IMR-90 (cell line): ENCODE measurements at regions not wholly inside any gene's neighbourhood (a gene's known extent, or its start where the extent isn't known, plus 50 kb on each side); places are given as distances from the start of the nearest gene placed in this dataset.

Experiments
- ATAC-seq: fragments of 200-7000 bp; cut with Tn5 transposase; 2 replicates; pipeline ENCODE4 v1.9.1; 2020; ENCODE audit warnings: low read depth, mild to moderate bottlenecking, moderate library complexity
- BruUV-seq: library from RNA; stranded (reverse); fragments of 400-500 nt; replicated peaks from 2 replicates; lab custom pipeline; 2021; lab: Mats Ljungman, UMichigan
- CTCF ChIA-PET: fragments of 300-600 bp; formaldehyde crosslinking; extraction: SDS; loops from one replicate; lab custom pipeline; 2021; ENCODE audit warnings: antibody characterized with exemption; lab: Yijun Ruan, JAX
- POLR2A ChIA-PET: fragments of 300-600 bp; sonication (Branson Sonifier 250); formaldehyde crosslinking; loops from one replicate; lab custom pipeline; 2022; ENCODE audit warnings: antibody characterized with exemption; ENCODE audit not compliant: unreplicated experiment; lab: Charles Lee
- DNase-seq: peaks from one replicate; pipeline ENCODE4 v3.0.0; 2013
- H2AFZ ChIP-seq: replicated peaks from 2 replicates; pipeline ENCODE3; 2013; ENCODE audit warnings: low read length, mild to moderate bottlenecking; ENCODE audit not compliant: poor library complexity
- H2AK5ac ChIP-seq: 2 replicates; pipeline ENCODE4 v1.6.1; 2013; ENCODE audit warnings: low read depth, low read length, inconsistent platforms
- H2AK9ac ChIP-seq: replicated peaks from 2 replicates; pipeline ENCODE3; 2013; ENCODE audit warnings: mild to moderate bottlenecking, low read depth, low read length, moderate library complexity; ENCODE audit not compliant: poor library complexity
- H2BK120ac ChIP-seq: 2 replicates; pipeline ENCODE4 v1.6.1; 2013; ENCODE audit warnings: low read depth, low read length, inconsistent platforms
- H2BK15ac ChIP-seq: 3 replicates; pipeline ENCODE4 v1.6.1; 2013; ENCODE audit warnings: low read depth, low read length, inconsistent platforms
- H2BK20ac ChIP-seq: 2 replicates; pipeline ENCODE4 v1.6.1; 2013; ENCODE audit warnings: low read depth, mild to moderate bottlenecking, inconsistent platforms, low read length, moderate library complexity
- H2BK5ac ChIP-seq: 2 replicates; pipeline ENCODE4 v1.6.1; 2013; ENCODE audit warnings: mild to moderate bottlenecking, low read depth, low read length, inconsistent platforms; ENCODE audit not compliant: poor library complexity, severe bottlenecking
- H3K14ac ChIP-seq: replicated peaks from 2 replicates; pipeline ENCODE4 v1.6.1; 2013; ENCODE audit warnings: low read depth, low read length, inconsistent platforms
- H3K18ac ChIP-seq: 2 replicates; pipeline ENCODE4 v1.6.1; 2013; ENCODE audit warnings: low read depth, low read length, control low read depth
- H3K23ac ChIP-seq: 2 replicates; pipeline ENCODE4 v1.6.1; 2013; ENCODE audit warnings: low read depth, low read length, inconsistent platforms
- H3K27ac ChIP-seq: 2 replicates; pipeline ENCODE4 v1.5.1; 2013; ENCODE audit warnings: mild to moderate bottlenecking, control low read depth, low read length; ENCODE audit not compliant: insufficient read depth
- H3K27me3 ChIP-seq: 2 replicates; pipeline ENCODE4 v1.6.1; 2013; ENCODE audit warnings: low read length; ENCODE audit not compliant: control insufficient read depth, insufficient read depth
- H3K36me3 ChIP-seq: 2 replicates; pipeline ENCODE4 v1.6.1; 2013; ENCODE audit warnings: low read length, mixed read lengths; ENCODE audit not compliant: control insufficient read depth, insufficient read depth
- H3K4ac ChIP-seq: 2 replicates; pipeline ENCODE4 v1.6.1; 2013; ENCODE audit warnings: low read depth, low read length, inconsistent platforms
- H3K4me1 ChIP-seq: 2 replicates; pipeline ENCODE4 v1.6.1; 2013; ENCODE audit warnings: low read length, mixed read lengths; ENCODE audit not compliant: control insufficient read depth, insufficient read depth
- H3K4me2 ChIP-seq: 2 replicates; pipeline ENCODE4 v1.6.1; 2013; ENCODE audit warnings: low read depth, mild to moderate bottlenecking, control low read depth, low read length, moderate library complexity
- H3K4me3 ChIP-seq: 2 replicates; pipeline ENCODE4 v1.5.1; 2013; ENCODE audit warnings: low read depth, mild to moderate bottlenecking, control low read depth, low read length, moderate library complexity; ENCODE audit not compliant: insufficient read depth
- H3K56ac ChIP-seq: 2 replicates; pipeline ENCODE4 v1.6.1; 2013; ENCODE audit warnings: low read length, inconsistent platforms; ENCODE audit not compliant: insufficient read depth; ENCODE audit errors: extremely low read depth
- H3K79me1 ChIP-seq, 2 experiments: 2 replicates each; pipeline ENCODE4 v1.6.1; 2013; ENCODE audit warnings: low read length in 2 of 2, inconsistent platforms in 1 of 2, low read depth in 1 of 2
- H3K9ac ChIP-seq: 2 replicates; pipeline ENCODE4 v1.6.1; 2013; ENCODE audit warnings: low read depth, low read length, control low read depth
- H3K9me1 ChIP-seq: 2 replicates; pipeline ENCODE4 v1.6.1; 2013; ENCODE audit warnings: low read length, inconsistent platforms; ENCODE audit not compliant: insufficient read depth
- H3K9me3 ChIP-seq: 2 replicates; pipeline ENCODE4 v1.6.1; 2013; ENCODE audit warnings: low read length; ENCODE audit not compliant: control insufficient read depth, insufficient read depth
- H4K20me1 ChIP-seq: 2 replicates; pipeline ENCODE4 v1.6.1; 2013; ENCODE audit warnings: low read length, inconsistent platforms; ENCODE audit not compliant: insufficient read depth
- H4K5ac ChIP-seq: 2 replicates; pipeline ENCODE4 v1.6.1; 2013; ENCODE audit warnings: mild to moderate bottlenecking, low read depth, low read length, control low read depth
- H4K8ac ChIP-seq, 2 experiments: 2 replicates each; pipeline ENCODE4 v1.6.1; 2013; ENCODE audit warnings: low read depth in 2 of 2, low read length in 2 of 2, control low read depth in 1 of 2, inconsistent platforms in 1 of 2
- H4K91ac ChIP-seq: 2 replicates; pipeline ENCODE4 v1.6.1; 2013; ENCODE audit warnings: low read depth, low read length, inconsistent platforms; ENCODE audit not compliant: insufficient read depth
- BHLHE40 ChIP-seq: fragments of 150-350 bp; IDR thresholded peaks from 2 replicates; pipeline ENCODE4 v1.6.1; 2016; ENCODE audit warnings: mild to moderate bottlenecking, low read depth, low read length
- MAFK ChIP-seq: IDR thresholded peaks from 2 replicates; pipeline ENCODE4 v1.6.1; 2012; ENCODE audit warnings: low read depth, low read length, improper control_type of control experiment
- POLR2A ChIP-seq: IDR thresholded peaks from 2 replicates; pipeline ENCODE4 v1.6.1; 2012; ENCODE audit warnings: mild to moderate bottlenecking, low read depth, low read length
- WGBS, 2 experiments: methylation state at CpG; one replicate each; pipeline versions ENCODE4 v1.1.5 to v1.1.7; 2013; ENCODE audit warnings: missing lambda C conversion rate in 2 of 2; ENCODE audit not compliant: insufficient read length in 1 of 2; ENCODE audit errors: extremely low coverage in 2 of 2; 5-methylcytosine and 5-hydroxymethylcytosine counted together
- dilution Hi-C: fragments of 300-500 bp; cut with HindIII; formaldehyde crosslinking; loops from one replicate; pipeline ENCODE4 v1.14.3; 2018; ENCODE audit warnings: low sequenced_read_pairs; ENCODE audit not compliant: unreplicated experiment
- in situ Hi-C: fragments of 300-500 bp; cut with MboI; formaldehyde crosslinking; loops from 3 replicates; pipeline ENCODE4 v1.14.3; 2019; ENCODE audit warnings: low sequenced_read_pairs, inconsistent platforms, mixed read lengths
- intact Hi-C: fragments of 100-400 bp; cut with micrococcal nuclease; formaldehyde crosslinking; loops from 2 replicates; pipeline ENCODE4 v1.10.0; 2022
- TF ChIP-seq, protein P1 (sequence below): fragments of 150-350 bp; IDR thresholded peaks from 2 replicates; pipeline ENCODE4 v1.6.1; 2016; ENCODE audit warnings: low read depth, mild to moderate bottlenecking, low read length, moderate library complexity, borderline replicate concordance

- no peak overlapping the region for H3K56ac ChIP-seq
- ChIA-PET CTCF (no interaction called here), POLR2A (no interaction called here)
- in situ Hi-C loops = no loop called here
- dilution Hi-C loops = no loop called here
- H3K4ac ChIP-seq = no peak overlapping the region
- no peak overlapping the region for H4K8ac ChIP-seq
- no peak overlapping the region for H2AFZ ChIP-seq
- H3K79me1 ChIP-seq = no peaks in the 10 kb centered on the region
- WGBS, 2 experiments = no CpG with 5 or more reads among the region's 1 CpG
- TF ChIP-seq MAFK (peak; percentile 46), BHLHE40 (no peak), POLR2A (no peak)
- TF ChIP-seq, protein P1, sequence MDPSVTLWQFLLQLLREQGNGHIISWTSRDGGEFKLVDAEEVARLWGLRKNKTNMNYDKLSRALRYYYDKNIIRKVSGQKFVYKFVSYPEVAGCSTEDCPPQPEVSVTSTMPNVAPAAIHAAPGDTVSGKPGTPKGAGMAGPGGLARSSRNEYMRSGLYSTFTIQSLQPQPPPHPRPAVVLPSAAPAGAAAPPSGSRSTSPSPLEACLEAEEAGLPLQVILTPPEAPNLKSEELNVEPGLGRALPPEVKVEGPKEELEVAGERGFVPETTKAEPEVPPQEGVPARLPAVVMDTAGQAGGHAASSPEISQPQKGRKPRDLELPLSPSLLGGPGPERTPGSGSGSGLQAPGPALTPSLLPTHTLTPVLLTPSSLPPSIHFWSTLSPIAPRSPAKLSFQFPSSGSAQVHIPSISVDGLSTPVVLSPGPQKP = no peak
- H3K4me3 ChIP-seq = no peak overlapping the region
- H2AK5ac ChIP-seq = no peak overlapping the region
- H3K36me3 ChIP-seq = no peaks in the 10 kb centered on the region
- H4K91ac ChIP-seq = no peak overlapping the region
- H3K4me1 ChIP-seq = no peaks in the 10 kb centered on the region
- no peak overlapping the region for H3K9ac ChIP-seq
- DNase-seq (no peak), ATAC-seq (no peak)
- no peaks in the 10 kb centered on the region for H4K20me1 ChIP-seq
- no peak overlapping the region for H3K23ac ChIP-seq
- H2AK9ac ChIP-seq = no peak overlapping the region
- no peak overlapping the region for H2BK120ac ChIP-seq
- H3K18ac ChIP-seq = no peak overlapping the region
- H3K27ac ChIP-seq = no peak overlapping the region
- H3K4me2 ChIP-seq = no peak overlapping the region
- H3K9me1 ChIP-seq = no peaks in the 10 kb centered on the region
- no peaks in the 10 kb centered on the region for H3K27me3 ChIP-seq
- H2BK20ac ChIP-seq = no peak overlapping the region
- no TSS peak for BruUV-seq
- H4K5ac ChIP-seq = no peak overlapping the region
- intact Hi-C loops = no loop called here
- H3K14ac ChIP-seq = no peak overlapping the region
- H2BK15ac ChIP-seq = no peak overlapping the region
- no peak overlapping the region for H2BK5ac ChIP-seq
- H3K9me3 ChIP-seq = peaks cover 11% of the 10 kb centered on the region
Measured at GRCh38 chr3:145246291-145246690, 914.7 kb downstream of the PLOD2 start.
